HCT116 (cell line): ENCODE measurements at regions not wholly inside any gene's neighbourhood (a gene's known extent, or its start where the extent isn't known, plus 50 kb on each side); places are given as distances from the start of the nearest gene placed in this dataset.

Experiments
- CEBPB ChIP-seq: IDR thresholded peaks from 2 replicates; pipeline ENCODE4 v1.6.1; 2012; ENCODE audit warnings: low read depth
- EZH2 ChIP-seq: fragments of 200-600 bp; sonication (generic); IDR thresholded peaks from 2 replicates; pipeline ENCODE4 v1.6.1; 2017; ENCODE audit warnings: antibody characterized with exemption, mixed run types
- EZH2phosphoT487 ChIP-seq: fragments of 200-600 bp; IDR thresholded peaks from 2 replicates; pipeline ENCODE4 v1.6.1; 2018; ENCODE audit warnings: antibody characterized with exemption, borderline replicate concordance
- JUND ChIP-seq: IDR thresholded peaks from 2 replicates; pipeline ENCODE4 v1.6.1; 2012
- POLR2A ChIP-seq: IDR thresholded peaks from 2 replicates; pipeline ENCODE4 v1.7.0; 2011; ENCODE audit warnings: borderline replicate concordance; ENCODE audit not compliant: insufficient read depth, insufficient read length; ENCODE audit errors: extremely low read depth
- POLR2AphosphoS5 ChIP-seq: IDR thresholded peaks from 2 replicates; pipeline ENCODE4 v1.6.1; 2011; ENCODE audit warnings: mild to moderate bottlenecking, low read depth, low read length, moderate library complexity
- SIN3A ChIP-seq: IDR thresholded peaks from 2 replicates; pipeline ENCODE4 v1.6.1; 2012; ENCODE audit warnings: low read depth
- SRF ChIP-seq: IDR thresholded peaks from 2 replicates; pipeline ENCODE4 v1.6.1; 2012; ENCODE audit warnings: low read depth
- TF ChIP-seq, protein P1 (sequence below): IDR thresholded peaks from 2 replicates; pipeline ENCODE4 v1.6.1; 2012
- TF ChIP-seq, protein P2 (sequence below), 3 experiments: fragments of 200-600 bp in 1 of 3; sonication (generic) in 1 of 3; IDR thresholded peaks in 2 of 3; conservative IDR thresholded peaks in 1 of 3; 2 replicates each; pipeline ENCODE4 v1.5.1; 2012 to 2017; ENCODE audit warnings: low read depth in 2 of 3, low read length in 2 of 3, antibody characterized with exemption in 1 of 3, borderline replicate concordance in 1 of 3, control low read depth in 1 of 3, mild to moderate bottlenecking in 1 of 3, mixed read lengths in 1 of 3, mixed run types in 1 of 3, moderate library complexity in 1 of 3; ENCODE audit not compliant: insufficient read depth in 1 of 3
- TF ChIP-seq, protein P3 (sequence below): IDR thresholded peaks from 2 replicates; pipeline ENCODE4 v1.6.1; 2012

DNA sequence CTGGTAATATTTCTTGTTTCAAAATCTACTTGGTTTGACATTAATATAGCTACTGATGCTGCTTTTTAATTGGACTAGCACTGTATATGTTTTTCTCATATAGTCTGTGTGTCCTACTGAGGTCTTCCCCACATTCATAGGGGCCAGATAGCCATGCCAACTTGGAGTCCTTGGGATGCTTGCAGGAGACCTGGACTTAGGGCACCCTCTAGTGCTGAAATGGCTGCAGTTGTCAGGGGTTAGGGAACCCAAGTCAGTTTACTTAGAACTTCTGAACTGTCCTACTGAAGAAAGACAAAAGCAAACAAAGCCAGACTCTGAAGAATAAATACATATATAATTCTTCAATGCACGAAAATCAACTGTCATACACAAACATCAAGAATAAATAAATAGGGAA is 279.9 kb upstream of the SYT1 start:
- TF ChIP-seq, protein P1, sequence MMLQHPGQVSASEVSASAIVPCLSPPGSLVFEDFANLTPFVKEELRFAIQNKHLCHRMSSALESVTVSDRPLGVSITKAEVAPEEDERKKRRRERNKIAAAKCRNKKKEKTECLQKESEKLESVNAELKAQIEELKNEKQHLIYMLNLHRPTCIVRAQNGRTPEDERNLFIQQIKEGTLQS = no peak
- TF ChIP-seq CEBPB (no peak), POLR2A (no peak), POLR2AphosphoS5 (no peak), SIN3A (no peak), EZH2phosphoT487 (no peak), JUND (no peak), SRF (no peak), EZH2 (no peak)
- TF ChIP-seq, protein P2, sequence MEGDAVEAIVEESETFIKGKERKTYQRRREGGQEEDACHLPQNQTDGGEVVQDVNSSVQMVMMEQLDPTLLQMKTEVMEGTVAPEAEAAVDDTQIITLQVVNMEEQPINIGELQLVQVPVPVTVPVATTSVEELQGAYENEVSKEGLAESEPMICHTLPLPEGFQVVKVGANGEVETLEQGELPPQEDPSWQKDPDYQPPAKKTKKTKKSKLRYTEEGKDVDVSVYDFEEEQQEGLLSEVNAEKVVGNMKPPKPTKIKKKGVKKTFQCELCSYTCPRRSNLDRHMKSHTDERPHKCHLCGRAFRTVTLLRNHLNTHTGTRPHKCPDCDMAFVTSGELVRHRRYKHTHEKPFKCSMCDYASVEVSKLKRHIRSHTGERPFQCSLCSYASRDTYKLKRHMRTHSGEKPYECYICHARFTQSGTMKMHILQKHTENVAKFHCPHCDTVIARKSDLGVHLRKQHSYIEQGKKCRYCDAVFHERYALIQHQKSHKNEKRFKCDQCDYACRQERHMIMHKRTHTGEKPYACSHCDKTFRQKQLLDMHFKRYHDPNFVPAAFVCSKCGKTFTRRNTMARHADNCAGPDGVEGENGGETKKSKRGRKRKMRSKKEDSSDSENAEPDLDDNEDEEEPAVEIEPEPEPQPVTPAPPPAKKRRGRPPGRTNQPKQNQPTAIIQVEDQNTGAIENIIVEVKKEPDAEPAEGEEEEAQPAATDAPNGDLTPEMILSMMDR (IDR thresholded peaks at IDR 0.05 in 2 of 3, conservative IDR thresholded peaks at IDR 0.05 in 1 of 3; ENCODE audit: borderline replicate concordance in 1 of 3, insufficient read depth in 1 of 3, low read depth in 2 of 3, low read length in 2 of 3) = peak in 2 of 3 experiments; percentile 39 to 56; a peak in 3 of 6 replicates
- TF ChIP-seq, protein P3, sequence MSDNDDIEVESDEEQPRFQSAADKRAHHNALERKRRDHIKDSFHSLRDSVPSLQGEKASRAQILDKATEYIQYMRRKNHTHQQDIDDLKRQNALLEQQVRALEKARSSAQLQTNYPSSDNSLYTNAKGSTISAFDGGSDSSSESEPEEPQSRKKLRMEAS = no peak
